Ovary (tissue), 3 donors: ENCODE measurements at regions not wholly inside any gene's neighbourhood (a gene's known extent, or its start where the extent isn't known, plus 50 kb on each side); places are given as distances from the start of the nearest gene placed in this dataset.

Source experiments
- EP300 ChIP-seq: sonication (generic); formaldehyde crosslinking; IDR thresholded peaks from one replicate; pipeline ENCODE4 v1.6.1; 2017; ENCODE audit warnings: antibody characterized with exemption
- POLR2A ChIP-seq: fragments of 450-650 bp; IDR thresholded peaks from one replicate; pipeline ENCODE4 v1.6.1; 2017; ENCODE audit warnings: antibody characterized with exemption, mild to moderate bottlenecking, moderate library complexity
- TF ChIP-seq, protein P1 (sequence below), 3 donors: fragments of 450-650 bp in 2 of 3; fragments of 200-600 bp in 1 of 3; IDR thresholded peaks; one replicate each; pipeline versions ENCODE4 v1.5.1 to v1.8.0; 2016 to 2022; ENCODE audit warnings: antibody characterized with exemption in 3 of 3, mild to moderate bottlenecking in 1 of 3
- donor health status: DM: no; HTN: no; CAD: no.

DNA sequence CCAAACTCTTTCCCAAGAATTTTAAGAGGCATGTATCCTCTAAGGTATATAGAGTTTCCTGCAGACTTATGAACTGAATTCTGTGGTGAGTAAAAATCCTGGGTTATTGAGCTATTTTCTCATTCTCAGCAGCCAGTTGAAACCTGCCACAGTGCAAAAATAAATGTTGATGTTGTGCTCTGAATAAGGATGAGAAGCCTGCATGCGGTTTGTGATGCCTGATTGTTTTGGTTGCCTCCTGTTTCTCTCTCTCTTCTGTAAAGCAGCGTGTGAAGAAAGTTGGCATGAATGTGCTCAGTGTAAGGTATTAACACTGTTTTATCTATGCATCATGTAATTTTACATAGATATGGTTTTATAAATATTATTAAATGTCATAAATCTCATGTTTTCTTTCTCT is 452.6 kb downstream of the CDH2 start:
- TF ChIP-seq POLR2A (no peak), EP300 (no peak)
- TF ChIP-seq, protein P1, sequence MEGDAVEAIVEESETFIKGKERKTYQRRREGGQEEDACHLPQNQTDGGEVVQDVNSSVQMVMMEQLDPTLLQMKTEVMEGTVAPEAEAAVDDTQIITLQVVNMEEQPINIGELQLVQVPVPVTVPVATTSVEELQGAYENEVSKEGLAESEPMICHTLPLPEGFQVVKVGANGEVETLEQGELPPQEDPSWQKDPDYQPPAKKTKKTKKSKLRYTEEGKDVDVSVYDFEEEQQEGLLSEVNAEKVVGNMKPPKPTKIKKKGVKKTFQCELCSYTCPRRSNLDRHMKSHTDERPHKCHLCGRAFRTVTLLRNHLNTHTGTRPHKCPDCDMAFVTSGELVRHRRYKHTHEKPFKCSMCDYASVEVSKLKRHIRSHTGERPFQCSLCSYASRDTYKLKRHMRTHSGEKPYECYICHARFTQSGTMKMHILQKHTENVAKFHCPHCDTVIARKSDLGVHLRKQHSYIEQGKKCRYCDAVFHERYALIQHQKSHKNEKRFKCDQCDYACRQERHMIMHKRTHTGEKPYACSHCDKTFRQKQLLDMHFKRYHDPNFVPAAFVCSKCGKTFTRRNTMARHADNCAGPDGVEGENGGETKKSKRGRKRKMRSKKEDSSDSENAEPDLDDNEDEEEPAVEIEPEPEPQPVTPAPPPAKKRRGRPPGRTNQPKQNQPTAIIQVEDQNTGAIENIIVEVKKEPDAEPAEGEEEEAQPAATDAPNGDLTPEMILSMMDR (IDR thresholded peaks at IDR 0.05), result no peak
